Chondrocyte (in vitro differentiated cells): ENCODE measurements at regions not wholly inside any gene's neighbourhood (a gene's known extent, or its start where the extent isn't known, plus 50 kb on each side); places are given as distances from the start of the nearest gene placed in this dataset.

Experiments
- DNase-seq: peaks from one replicate; pipeline ENCODE4 v3.0.0; 2021; ENCODE audit warnings: mixed read lengths, low spot score
- H3K27ac Mint-ChIP-seq: one replicate; pipeline ENCODE4 v1.8.0; 2021; ENCODE audit warnings: mild to moderate bottlenecking, moderate library complexity, mixed read lengths; ENCODE audit not compliant: unreplicated experiment
- H3K27me3 Mint-ChIP-seq: 2 replicates; pipeline ENCODE4 v1.8.0; 2021; ENCODE audit warnings: low read depth, mixed read lengths
- H3K36me3 Mint-ChIP-seq: 2 replicates; pipeline ENCODE4 v1.8.0; 2021; ENCODE audit warnings: low read depth, mixed read lengths
- H3K4me1 Mint-ChIP-seq: 2 replicates; pipeline ENCODE4 v1.8.0; 2021; ENCODE audit warnings: low read depth, mild to moderate bottlenecking, mixed read lengths
- H3K4me3 Mint-ChIP-seq: one replicate; pipeline ENCODE4 v1.8.0; 2021; ENCODE audit warnings: mild to moderate bottlenecking, moderate library complexity, mixed read lengths; ENCODE audit not compliant: unreplicated experiment
- H3K9me3 Mint-ChIP-seq: 2 replicates; pipeline ENCODE4 v1.8.0; 2021; ENCODE audit warnings: low read depth, mixed read lengths
- CTCF ChIP-seq: fragments of 200-600 bp; sonication (generic); IDR thresholded peaks from 2 replicates; pipeline ENCODE4 v1.5.0; 2021; ENCODE audit warnings: antibody characterized with exemption, mild to moderate bottlenecking, moderate library complexity

- peaks cover 7% of the 10 kb centered on the region for H3K9me3 Mint-ChIP-seq
- TF ChIP-seq CTCF, result no peak
- no peaks in the 10 kb centered on the region for H3K36me3 Mint-ChIP-seq
- H3K27me3 Mint-ChIP-seq, result no peaks in the 10 kb centered on the region
- H3K4me3 Mint-ChIP-seq, result no peak overlapping the region
- no peaks in the 10 kb centered on the region for H3K4me1 Mint-ChIP-seq
- DNase-seq, result no peak
- no peak overlapping the region for H3K27ac Mint-ChIP-seq
These were observed 362.9 kb downstream of the SH3BGRL start for GRCh38 chrX:81564851-81565250.

GRCh38 chrX:81577028-81577427 lies 375.1 kb downstream of the SH3BGRL start:
- DNase-seq, result no peak
- no peak overlapping the region for H3K27ac Mint-ChIP-seq
- peaks cover 25% of the 10 kb centered on the region for H3K9me3 Mint-ChIP-seq
- H3K4me1 Mint-ChIP-seq, result no peaks in the 10 kb centered on the region
- no peak for TF ChIP-seq CTCF
- H3K27me3 Mint-ChIP-seq, result no peaks in the 10 kb centered on the region
- H3K36me3 Mint-ChIP-seq, result no peaks in the 10 kb centered on the region
- no peak overlapping the region for H3K4me3 Mint-ChIP-seq

- Mint-ChIP-seq H3K36me3 (no peaks in the 10 kb centered on the region), H3K27ac (no peak overlapping the region), H3K9me3 (peaks cover 18% of the 10 kb centered on the region), H3K4me1 (no peaks in the 10 kb centered on the region), H3K27me3 (no peaks in the 10 kb centered on the region), H3K4me3 (no peak overlapping the region)
- no peak for DNase-seq
- no peak for TF ChIP-seq CTCF
These were observed 384.2 kb downstream of the SH3BGRL start for GRCh38 chrX:81586096-81586495.

GRCh38 chrX:81615979-81616378 lies 414.1 kb downstream of the SH3BGRL start:
- H3K27me3 Mint-ChIP-seq, result no peaks in the 10 kb centered on the region
- DNase-seq, result no peak
- no peak overlapping the region for H3K27ac Mint-ChIP-seq
- no peak overlapping the region for H3K4me3 Mint-ChIP-seq
- H3K36me3 Mint-ChIP-seq, result no peaks in the 10 kb centered on the region
- peaks cover 47% of the 10 kb centered on the region for H3K9me3 Mint-ChIP-seq
- H3K4me1 Mint-ChIP-seq, result no peaks in the 10 kb centered on the region
- TF ChIP-seq CTCF, result no peak

- TF ChIP-seq CTCF, result no peak
- H3K27me3 Mint-ChIP-seq, result no peaks in the 10 kb centered on the region
- no peak overlapping the region for H3K4me3 Mint-ChIP-seq
- peaks cover 9% of the 10 kb centered on the region for H3K9me3 Mint-ChIP-seq
- H3K27ac Mint-ChIP-seq, result no peak overlapping the region
- no peaks in the 10 kb centered on the region for H3K4me1 Mint-ChIP-seq
- no peaks in the 10 kb centered on the region for H3K36me3 Mint-ChIP-seq
- no peak for DNase-seq
These were observed 460.5 kb downstream of the SH3BGRL start for GRCh38 chrX:81662381-81662780.
